ENCODE measurements at regions not wholly inside any gene's neighbourhood (a gene's known extent, or its start where the extent isn't known, plus 50 kb on each side); places are given as distances from the start of the nearest gene placed in this dataset.

GRCh38 chr4:111398906-111399330 is 746.3 kb upstream of the FAM241A start:
- no peaks in the 10 kb centered on the region for H3K9me3 ChIP-seq (ENCODE audit: low read length)
- H3K27me3 ChIP-seq (ENCODE audit: low read length): no peaks in the 10 kb centered on the region
- no peaks in the 10 kb centered on the region for H3K79me2 ChIP-seq (ENCODE audit: low read length)
- H4K20me1 ChIP-seq (ENCODE audit: insufficient read depth, low read depth, low read length): no peaks in the 10 kb centered on the region
- no peaks in the 10 kb centered on the region for H3K36me3 ChIP-seq (ENCODE audit: insufficient read depth, low read length)
- H3K9me2 ChIP-seq (replicated peaks; ENCODE audit: insufficient read depth, low read length): no peaks in the 10 kb centered on the region
- DNase-seq: no peak
- no peak overlapping the region for H3K27ac ChIP-seq (ENCODE audit: low read length)
- no peak overlapping the region for H3K9ac ChIP-seq (ENCODE audit: low read length)
- no peaks in the 10 kb centered on the region for H3K4me1 ChIP-seq (ENCODE audit: low read length)
- no peak overlapping the region for H3K4me2 ChIP-seq (ENCODE audit: low read depth, low read length, poor library complexity, severe bottlenecking)
- H3K4me3 ChIP-seq (ENCODE audit: low read length): no peak overlapping the region
- H2AFZ ChIP-seq (ENCODE audit: low read length): no peak overlapping the region

- Histone ChIP-seq H3K27me3 (ENCODE audit: low read length) (no peaks in the 10 kb centered on the region), H3K36me3 (ENCODE audit: insufficient read depth, low read length) (no peaks in the 10 kb centered on the region), H3K9me3 (ENCODE audit: low read length) (no peaks in the 10 kb centered on the region), H3K9me2 (replicated peaks; ENCODE audit: insufficient read depth, low read length) (no peaks in the 10 kb centered on the region), H3K27ac (ENCODE audit: low read length) (no peak overlapping the region), H3K9ac (ENCODE audit: low read length) (no peak overlapping the region), H3K4me3 (ENCODE audit: low read length) (no peak overlapping the region), H2AFZ (ENCODE audit: low read length) (no peak overlapping the region), H3K4me2 (ENCODE audit: low read depth, low read length, poor library complexity, severe bottlenecking) (no peak overlapping the region), H4K20me1 (ENCODE audit: insufficient read depth, low read depth, low read length) (no peaks in the 10 kb centered on the region), H3K79me2 (ENCODE audit: low read length) (no peaks in the 10 kb centered on the region), H3K4me1 (ENCODE audit: low read length) (no peaks in the 10 kb centered on the region)
- DNase-seq: no peak
Observed at GRCh38 chr4:111399623-111400022, 745.6 kb upstream of the FAM241A start.

DNA sequence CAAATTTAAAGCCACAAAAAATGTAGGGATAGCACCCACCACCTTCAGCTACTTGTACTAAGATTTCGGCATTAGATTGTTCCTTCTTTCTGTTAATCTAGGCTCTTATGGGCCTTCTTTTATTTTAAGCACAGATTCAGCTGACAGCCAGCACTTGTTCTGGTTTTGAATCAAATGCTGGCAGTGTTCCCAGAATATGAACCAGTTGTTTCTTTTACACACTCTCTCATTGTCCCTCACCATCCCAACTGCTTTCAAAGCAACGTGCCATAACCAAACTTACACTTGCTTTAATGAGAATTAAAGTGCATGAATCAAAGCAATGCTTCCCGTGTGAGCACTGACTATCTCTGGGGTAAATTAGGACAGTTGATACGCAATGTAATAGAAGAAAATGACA is 744.5 kb upstream of the FAM241A start:
- H3K9ac ChIP-seq (ENCODE audit: low read length): no peak overlapping the region
- H3K9me3 ChIP-seq (ENCODE audit: low read length): no peaks in the 10 kb centered on the region
- H3K4me2 ChIP-seq (ENCODE audit: low read depth, low read length, poor library complexity, severe bottlenecking): no peak overlapping the region
- no peaks in the 10 kb centered on the region for H3K4me1 ChIP-seq (ENCODE audit: low read length)
- no peak overlapping the region for H2AFZ ChIP-seq (ENCODE audit: low read length)
- no peaks in the 10 kb centered on the region for H3K9me2 ChIP-seq (replicated peaks; ENCODE audit: insufficient read depth, low read length)
- no peaks in the 10 kb centered on the region for H3K36me3 ChIP-seq (ENCODE audit: insufficient read depth, low read length)
- no peak for DNase-seq
- H3K27me3 ChIP-seq (ENCODE audit: low read length): no peaks in the 10 kb centered on the region
- H3K79me2 ChIP-seq (ENCODE audit: low read length): no peaks in the 10 kb centered on the region
- no peaks in the 10 kb centered on the region for H4K20me1 ChIP-seq (ENCODE audit: insufficient read depth, low read depth, low read length)
- H3K27ac ChIP-seq (ENCODE audit: low read length): no peak overlapping the region
- H3K4me3 ChIP-seq (ENCODE audit: low read length): no peak overlapping the region

- H3K4me2 ChIP-seq (ENCODE audit: low read depth, low read length, poor library complexity, severe bottlenecking): no peak overlapping the region
- no peaks in the 10 kb centered on the region for H3K79me2 ChIP-seq (ENCODE audit: low read length)
- H3K9ac ChIP-seq (ENCODE audit: low read length): no peak overlapping the region
- H4K20me1 ChIP-seq (ENCODE audit: insufficient read depth, low read depth, low read length): no peaks in the 10 kb centered on the region
- H3K27me3 ChIP-seq (ENCODE audit: low read length): no peaks in the 10 kb centered on the region
- DNase-seq: no peak
- no peaks in the 10 kb centered on the region for H3K9me2 ChIP-seq (replicated peaks; ENCODE audit: insufficient read depth, low read length)
- H2AFZ ChIP-seq (ENCODE audit: low read length): no peak overlapping the region
- no peak overlapping the region for H3K4me3 ChIP-seq (ENCODE audit: low read length)
- no peaks in the 10 kb centered on the region for H3K9me3 ChIP-seq (ENCODE audit: low read length)
- H3K4me1 ChIP-seq (ENCODE audit: low read length): no peaks in the 10 kb centered on the region
- H3K27ac ChIP-seq (ENCODE audit: low read length): no peak overlapping the region
- no peaks in the 10 kb centered on the region for H3K36me3 ChIP-seq (ENCODE audit: insufficient read depth, low read length)
Observed at GRCh38 chr4:111404673-111405072, 740.6 kb upstream of the FAM241A start.

GRCh38 chr4:111405989-111406388 is 739.3 kb upstream of the FAM241A start:
- H3K9me2 ChIP-seq (replicated peaks; ENCODE audit: insufficient read depth, low read length): no peaks in the 10 kb centered on the region
- H2AFZ ChIP-seq (ENCODE audit: low read length): no peak overlapping the region
- no peaks in the 10 kb centered on the region for H3K36me3 ChIP-seq (ENCODE audit: insufficient read depth, low read length)
- no peaks in the 10 kb centered on the region for H3K4me1 ChIP-seq (ENCODE audit: low read length)
- no peak overlapping the region for H3K4me3 ChIP-seq (ENCODE audit: low read length)
- DNase-seq: no peak
- H4K20me1 ChIP-seq (ENCODE audit: insufficient read depth, low read depth, low read length): no peaks in the 10 kb centered on the region
- no peaks in the 10 kb centered on the region for H3K27me3 ChIP-seq (ENCODE audit: low read length)
- H3K9ac ChIP-seq (ENCODE audit: low read length): no peak overlapping the region
- no peak overlapping the region for H3K27ac ChIP-seq (ENCODE audit: low read length)
- no peaks in the 10 kb centered on the region for H3K9me3 ChIP-seq (ENCODE audit: low read length)
- H3K79me2 ChIP-seq (ENCODE audit: low read length): no peaks in the 10 kb centered on the region
- H3K4me2 ChIP-seq (ENCODE audit: low read depth, low read length, poor library complexity, severe bottlenecking): no peak overlapping the region

- H3K4me2 ChIP-seq (ENCODE audit: low read depth, low read length, poor library complexity, severe bottlenecking): no peak overlapping the region
- no peak overlapping the region for H2AFZ ChIP-seq (ENCODE audit: low read length)
- DNase-seq: no peak
- H3K27me3 ChIP-seq (ENCODE audit: low read length): no peaks in the 10 kb centered on the region
- H3K36me3 ChIP-seq (ENCODE audit: insufficient read depth, low read length): no peaks in the 10 kb centered on the region
- no peaks in the 10 kb centered on the region for H3K79me2 ChIP-seq (ENCODE audit: low read length)
- H4K20me1 ChIP-seq (ENCODE audit: insufficient read depth, low read depth, low read length): no peaks in the 10 kb centered on the region
- H3K9me2 ChIP-seq (replicated peaks; ENCODE audit: insufficient read depth, low read length): no peaks in the 10 kb centered on the region
- H3K9me3 ChIP-seq (ENCODE audit: low read length): no peaks in the 10 kb centered on the region
- no peak overlapping the region for H3K27ac ChIP-seq (ENCODE audit: low read length)
- no peaks in the 10 kb centered on the region for H3K4me1 ChIP-seq (ENCODE audit: low read length)
- H3K9ac ChIP-seq (ENCODE audit: low read length): no peak overlapping the region
- H3K4me3 ChIP-seq (ENCODE audit: low read length): no peak overlapping the region
Observed at GRCh38 chr4:111410571-111410970, 734.7 kb upstream of the FAM241A start.

GRCh38 chr4:111417521-111417920 is 727.7 kb upstream of the FAM241A start:
- no peak overlapping the region for H2AFZ ChIP-seq (ENCODE audit: low read length)
- no peak overlapping the region for H3K4me3 ChIP-seq (ENCODE audit: low read length)
- no peak overlapping the region for H3K27ac ChIP-seq (ENCODE audit: low read length)
- no peaks in the 10 kb centered on the region for H3K27me3 ChIP-seq (ENCODE audit: low read length)
- H3K9me2 ChIP-seq (replicated peaks; ENCODE audit: insufficient read depth, low read length): no peaks in the 10 kb centered on the region
- H3K4me2 ChIP-seq (ENCODE audit: low read depth, low read length, poor library complexity, severe bottlenecking): no peak overlapping the region
- no peaks in the 10 kb centered on the region for H3K9me3 ChIP-seq (ENCODE audit: low read length)
- H3K4me1 ChIP-seq (ENCODE audit: low read length): no peaks in the 10 kb centered on the region
- no peaks in the 10 kb centered on the region for H3K36me3 ChIP-seq (ENCODE audit: insufficient read depth, low read length)
- no peaks in the 10 kb centered on the region for H4K20me1 ChIP-seq (ENCODE audit: insufficient read depth, low read depth, low read length)
- H3K79me2 ChIP-seq (ENCODE audit: low read length): no peaks in the 10 kb centered on the region
- no peak overlapping the region for H3K9ac ChIP-seq (ENCODE audit: low read length)
- DNase-seq: no peak

DNA sequence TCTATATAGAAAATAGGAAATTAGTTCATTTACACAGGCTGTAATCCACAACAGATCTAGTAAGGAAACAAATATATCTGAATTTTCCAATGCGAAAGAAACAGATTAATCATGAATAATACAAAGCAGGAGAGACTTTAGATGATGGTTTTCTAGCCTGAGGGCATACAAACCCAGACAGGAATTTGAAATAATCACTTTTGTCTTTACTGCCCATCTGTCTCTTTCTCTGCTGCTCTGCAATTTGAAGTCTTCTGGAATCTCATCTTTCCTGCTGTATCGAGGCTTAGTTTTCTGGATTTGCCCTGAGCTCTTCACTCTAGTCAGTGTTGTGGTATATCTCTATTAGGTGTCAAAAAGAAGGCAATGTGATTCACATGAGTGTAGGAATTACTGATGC is 711.8 kb upstream of the FAM241A start:
- no peaks in the 10 kb centered on the region for H3K4me1 ChIP-seq (ENCODE audit: low read length)
- no peak overlapping the region for H3K4me2 ChIP-seq (ENCODE audit: low read depth, low read length, poor library complexity, severe bottlenecking)

GRCh38 chr4:111434586-111434985 is 710.7 kb upstream of the FAM241A start:
- Histone ChIP-seq H3K4me3 (ENCODE audit: low read length) (no peak overlapping the region), H3K36me3 (ENCODE audit: insufficient read depth, low read length) (no peaks in the 10 kb centered on the region), H4K20me1 (ENCODE audit: insufficient read depth, low read depth, low read length) (no peaks in the 10 kb centered on the region), H3K9me3 (ENCODE audit: low read length) (no peaks in the 10 kb centered on the region), H3K4me1 (ENCODE audit: low read length) (no peaks in the 10 kb centered on the region), H3K79me2 (ENCODE audit: low read length) (no peaks in the 10 kb centered on the region), H3K9ac (ENCODE audit: low read length) (no peak overlapping the region), H3K27me3 (ENCODE audit: low read length) (no peaks in the 10 kb centered on the region), H2AFZ (ENCODE audit: low read length) (no peak overlapping the region), H3K4me2 (ENCODE audit: low read depth, low read length, poor library complexity, severe bottlenecking) (no peak overlapping the region), H3K9me2 (replicated peaks; ENCODE audit: insufficient read depth, low read length) (no peaks in the 10 kb centered on the region), H3K27ac (ENCODE audit: low read length) (no peak overlapping the region)
- no peak for DNase-seq

More for the DNA sequence above, 711.8 kb upstream of the FAM241A start:
- H3K9ac ChIP-seq (ENCODE audit: low read length): no peak overlapping the region
- H3K9me2 ChIP-seq (replicated peaks; ENCODE audit: insufficient read depth, low read length): no peaks in the 10 kb centered on the region
- H4K20me1 ChIP-seq (ENCODE audit: insufficient read depth, low read depth, low read length): no peaks in the 10 kb centered on the region
- no peak overlapping the region for H3K4me3 ChIP-seq (ENCODE audit: low read length)
- no peaks in the 10 kb centered on the region for H3K79me2 ChIP-seq (ENCODE audit: low read length)
- H3K9me3 ChIP-seq (ENCODE audit: low read length): no peaks in the 10 kb centered on the region
- no peak for DNase-seq
- H3K27ac ChIP-seq (ENCODE audit: low read length): no peak overlapping the region
- no peaks in the 10 kb centered on the region for H3K27me3 ChIP-seq (ENCODE audit: low read length)
- H2AFZ ChIP-seq (ENCODE audit: low read length): no peak overlapping the region
- H3K36me3 ChIP-seq (ENCODE audit: insufficient read depth, low read length): no peaks in the 10 kb centered on the region

All from Karpas-422 (cell line).